Tibial nerve (tissue), 4 donors: ENCODE measurements at regions not wholly inside any gene's neighbourhood (a gene's known extent, or its start where the extent isn't known, plus 50 kb on each side); places are given as distances from the start of the nearest gene placed in this dataset.

Source experiments
- DNase-seq, 2 donors: peaks; one replicate each; pipeline ENCODE4 v3.0.0-alpha.2; 2019; ENCODE audit warnings: low spot score in 2 of 2
- H3K27ac ChIP-seq, 4 donors: fragments of 200-600 bp; sonication (generic) in 3 of 4; one replicate each; pipeline ENCODE4 v1.5.1; 2017 to 2019; ENCODE audit warnings: mild to moderate bottlenecking in 1 of 4
- H3K27me3 ChIP-seq, 2 donors: fragments of 200-600 bp; sonication (generic) in 1 of 2; one replicate each; pipeline versions ENCODE4 v1.5.1 to v1.6.0; 2017 to 2019
- H3K36me3 ChIP-seq, 3 donors: fragments of 200-600 bp; sonication (generic); one replicate each; pipeline ENCODE4 v1.5.1; 2018 to 2019
- H3K4me1 ChIP-seq, 4 donors: fragments of 200-600 bp; sonication (generic) in 3 of 4; one replicate each; pipeline ENCODE4 v1.5.1; 2017 to 2019
- H3K4me3 ChIP-seq, 4 donors: fragments of 200-600 bp; sonication (generic) in 3 of 4; one replicate each; pipeline ENCODE4 v1.5.1; 2017 to 2019; ENCODE audit warnings: mild to moderate bottlenecking in 1 of 4, moderate library complexity in 1 of 4
- H3K9me3 ChIP-seq, 4 donors: fragments of 200-600 bp; sonication (generic) in 3 of 4; one replicate each; pipeline ENCODE4 v1.5.1; 2017 to 2019
- CTCF ChIP-seq, 5 experiments: fragments of 200-600 bp in 3 of 5; fragments of 450-650 bp in 2 of 5; sonication (generic) in 3 of 5; IDR thresholded peaks; one replicate each; pipeline ENCODE4 v1.5.1; 2016 to 2019; ENCODE audit warnings: antibody characterized with exemption in 5 of 5, mild to moderate bottlenecking in 3 of 5, moderate library complexity in 2 of 5
- EP300 ChIP-seq, 2 donors: sonication (generic); formaldehyde crosslinking; IDR thresholded peaks; one replicate each; pipeline ENCODE4 v1.6.1; 2017; ENCODE audit warnings: antibody characterized with exemption in 2 of 2, mild to moderate bottlenecking in 1 of 2
- POLR2A ChIP-seq, 2 donors: fragments of 450-650 bp; IDR thresholded peaks; one replicate each; pipeline ENCODE4 v1.6.1; 2017; ENCODE audit warnings: antibody characterized with exemption in 2 of 2, mild to moderate bottlenecking in 2 of 2, moderate library complexity in 2 of 2
- WGBS, 2 donors: methylation state at CpG; one replicate each; pipeline ENCODE4 v1.1.5; 2018; 5-methylcytosine and 5-hydroxymethylcytosine counted together

GRCh38 chr13:97120976-97121375 is 101.2 kb upstream of the MBNL2 start:
- Histone ChIP-seq H3K9me3 (no peaks in the 10 kb centered on the region), H3K27me3 (no peaks in the 10 kb centered on the region), H3K27ac (no peak overlapping the region), H3K36me3 (no peaks in the 10 kb centered on the region), H3K4me3 (no peak overlapping the region), H3K4me1 (peaks cover 0 to 66% (median 27%) of the 10 kb centered on the region in 4 donors)
- TF ChIP-seq EP300 (IDR thresholded peaks at IDR 0.05) (no peak), POLR2A (IDR thresholded peaks at IDR 0.05) (no peak), CTCF (IDR thresholded peaks at IDR 0.05) (no peak)
- 91 to 97% methylated on average over 1 of the region's 1 CpG for WGBS, 2 donors
- no peak for DNase-seq

- Histone ChIP-seq H3K27me3 (no peaks in the 10 kb centered on the region), H3K36me3 (no peaks in the 10 kb centered on the region), H3K4me1 (peaks cover 0 to 62% (median 24%) of the 10 kb centered on the region in 4 donors), H3K27ac (peak overlapping the region in 2 of 4 donors; percentile 26 to 61), H3K4me3 (no peak overlapping the region), H3K9me3 (no peaks in the 10 kb centered on the region)
- TF ChIP-seq CTCF (IDR thresholded peaks at IDR 0.05) (no peak), POLR2A (IDR thresholded peaks at IDR 0.05) (no peak), EP300 (IDR thresholded peaks at IDR 0.05) (no peak)
- no peak for DNase-seq
These were observed 100.2 kb upstream of the MBNL2 start for GRCh38 chr13:97121894-97122293.

GRCh38 chr13:97122381-97122996 is 99.6 kb upstream of the MBNL2 start:
- H3K9me3 ChIP-seq, result no peaks in the 10 kb centered on the region
- no peaks in the 10 kb centered on the region for H3K27me3 ChIP-seq
- no peak overlapping the region for H3K4me3 ChIP-seq
- DNase-seq, result no peak
- 37 to 41% methylated on average over 4 of the region's 4 CpGs for WGBS, 2 donors
- H3K27ac ChIP-seq, result peak overlapping the region in 2 of 4 donors; percentile 5 to 61
- H3K36me3 ChIP-seq, result no peaks in the 10 kb centered on the region
- TF ChIP-seq EP300 (IDR thresholded peaks at IDR 0.05), result peak in 1 of 2 donors; percentile 29
- TF ChIP-seq POLR2A (IDR thresholded peaks at IDR 0.05), result no peak
- no peak for TF ChIP-seq CTCF (IDR thresholded peaks at IDR 0.05)
- H3K4me1 ChIP-seq, result peaks cover 0 to 56% (median 23%) of the 10 kb centered on the region in 4 donors

- Histone ChIP-seq H3K36me3 (no peaks in the 10 kb centered on the region), H3K27ac (peak overlapping the region in 2 of 4 donors; percentile 53 to 69), H3K9me3 (no peaks in the 10 kb centered on the region), H3K4me3 (no peak overlapping the region), H3K27me3 (no peaks in the 10 kb centered on the region), H3K4me1 (peaks cover 0 to 55% (median 23%) of the 10 kb centered on the region in 4 donors)
- 83 to 84% methylated on average over 4 of the region's 4 CpGs for WGBS, 2 donors
- TF ChIP-seq CTCF (IDR thresholded peaks at IDR 0.05) (no peak), EP300 (IDR thresholded peaks at IDR 0.05) (no peak), POLR2A (IDR thresholded peaks at IDR 0.05) (no peak)
- DNase-seq, result no peak
These were observed 97.9 kb upstream of the MBNL2 start for GRCh38 chr13:97124206-97124605.

GRCh38 chr13:97124915-97125809 is 97.0 kb upstream of the MBNL2 start:
- no peak overlapping the region for H3K4me3 ChIP-seq
- DNase-seq, result peak; percentile 41 to 66
- H3K36me3 ChIP-seq, result no peaks in the 10 kb centered on the region
- TF ChIP-seq EP300 (IDR thresholded peaks at IDR 0.05) (no peak), CTCF (IDR thresholded peaks at IDR 0.05) (peak in 2 of 5 experiments; percentile 7 to 35), POLR2A (IDR thresholded peaks at IDR 0.05) (no peak)
- H3K9me3 ChIP-seq, result no peaks in the 10 kb centered on the region
- no peaks in the 10 kb centered on the region for H3K27me3 ChIP-seq
- WGBS, 2 donors, result 26 to 27% methylated on average over 9 of the region's 9 CpGs
- H3K4me1 ChIP-seq, result peaks cover 0 to 49% (median 23%) of the 10 kb centered on the region in 4 donors
- peak overlapping the region in 2 of 4 donors; percentile 53 to 69 for H3K27ac ChIP-seq
